UCSD-AML1 (cell line): ENCODE measurements at regions not wholly inside any gene's neighbourhood (a gene's known extent, or its start where the extent isn't known, plus 50 kb on each side); places are given as distances from the start of the nearest gene placed in this dataset.

Source experiments
- DNase-seq: peaks from one replicate; lab custom pipeline; 2025; ENCODE audit not compliant: unreplicated experiment; lab: John Stamatoyannopoulos, UW

- no peak for DNase-seq
Observed at GRCh38 chr11:80214413-80214812, 773.6 kb upstream of the TENM4 start.

DNA sequence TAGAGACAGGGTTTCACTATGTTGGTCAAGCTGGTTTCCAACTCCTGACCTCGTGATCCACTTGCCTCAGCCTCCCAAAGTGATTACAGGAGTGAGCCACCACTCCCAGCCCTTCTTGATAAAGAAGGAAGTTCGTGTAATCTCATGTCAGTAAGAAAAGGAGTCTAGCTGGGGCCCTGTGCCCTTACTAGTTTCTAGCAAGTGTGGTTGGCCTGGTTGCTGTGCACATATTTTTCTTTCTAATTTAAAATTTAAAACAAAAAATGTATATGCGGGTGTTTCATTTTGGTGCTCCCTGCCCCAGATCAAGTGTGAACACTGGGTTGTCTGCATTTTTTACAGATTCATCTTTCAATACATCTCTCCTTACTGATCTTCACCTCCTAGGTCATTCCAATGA, 770.8 kb upstream of the TENM4 start:
- no peak for DNase-seq

DNA sequence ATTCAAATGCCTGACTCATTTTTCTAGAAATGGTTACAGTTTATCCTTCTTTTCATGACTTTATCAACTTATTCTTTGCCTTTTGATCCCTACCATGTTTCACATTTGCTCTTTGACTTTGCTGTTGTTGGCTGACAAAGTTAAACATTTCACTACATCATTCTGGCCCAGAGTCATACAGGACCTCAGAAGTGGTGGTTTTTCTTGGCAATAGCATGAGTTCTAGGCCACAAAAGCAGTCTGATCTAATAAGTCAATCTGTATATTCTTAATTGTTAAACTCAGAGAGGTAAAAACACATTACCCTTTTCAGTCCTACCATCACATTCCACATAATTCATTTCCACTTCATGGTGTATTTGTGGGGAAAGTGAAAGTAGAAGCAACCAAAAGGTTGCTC, 763.2 kb upstream of the TENM4 start:
- DNase-seq = no peak

- no peak for DNase-seq
Observed at GRCh38 chr11:80196932-80197554, 756.2 kb upstream of the TENM4 start.

DNA sequence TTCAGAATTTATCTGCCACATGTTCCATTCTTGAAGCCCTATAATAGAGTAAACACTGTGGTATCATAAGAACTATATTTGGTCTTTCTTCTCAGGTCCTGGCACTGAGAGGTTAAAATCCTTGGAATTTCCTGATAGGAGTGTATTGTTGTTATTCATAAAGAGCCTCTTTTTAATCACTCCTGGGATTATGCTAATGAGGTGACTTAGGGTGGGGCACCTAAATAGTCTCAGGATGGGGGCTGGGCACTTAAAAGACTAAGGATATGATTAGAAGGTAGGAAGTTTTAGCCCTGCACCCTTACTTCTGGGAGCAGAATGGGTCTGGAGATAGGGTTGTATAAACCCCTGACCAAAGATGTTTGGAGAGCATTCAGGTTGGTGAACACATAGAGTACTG, 755.2 kb upstream of the TENM4 start:
- no peak for DNase-seq

GRCh38 chr11:80194625-80195024, 753.8 kb upstream of the TENM4 start:
- no peak for DNase-seq

GRCh38 chr11:80194016-80194415, 753.2 kb upstream of the TENM4 start:
- no peak for DNase-seq

DNA sequence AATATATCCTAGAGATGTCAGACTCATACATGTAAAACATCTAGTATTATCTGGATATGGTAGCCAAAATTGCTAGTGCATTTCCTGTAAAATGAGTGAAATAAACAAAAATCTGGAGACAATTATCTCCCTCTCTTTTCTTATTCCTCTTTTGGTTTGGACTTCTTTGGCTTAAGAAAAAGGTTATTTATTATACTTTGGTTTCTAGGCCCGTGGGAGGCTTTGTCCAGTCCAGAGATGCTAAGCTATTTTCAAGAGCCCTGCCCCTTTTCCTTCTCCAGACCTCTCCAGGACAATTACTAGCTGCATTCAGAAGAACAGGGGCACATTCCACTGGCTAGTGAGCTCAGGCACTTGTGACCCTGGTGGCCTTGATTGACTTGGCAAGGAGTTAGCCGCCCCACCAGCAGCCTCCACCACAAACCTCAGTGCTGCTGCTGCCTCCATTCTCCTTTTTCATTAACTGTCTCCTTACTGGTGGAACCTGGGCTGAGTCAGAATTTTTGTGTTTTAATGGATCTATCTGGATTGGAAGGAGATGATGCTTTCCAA, 747.3 kb upstream of the TENM4 start:
- no peak for DNase-seq

- no peak for DNase-seq
Observed at GRCh38 chr11:80186692-80187091, 745.9 kb upstream of the TENM4 start.

DNA sequence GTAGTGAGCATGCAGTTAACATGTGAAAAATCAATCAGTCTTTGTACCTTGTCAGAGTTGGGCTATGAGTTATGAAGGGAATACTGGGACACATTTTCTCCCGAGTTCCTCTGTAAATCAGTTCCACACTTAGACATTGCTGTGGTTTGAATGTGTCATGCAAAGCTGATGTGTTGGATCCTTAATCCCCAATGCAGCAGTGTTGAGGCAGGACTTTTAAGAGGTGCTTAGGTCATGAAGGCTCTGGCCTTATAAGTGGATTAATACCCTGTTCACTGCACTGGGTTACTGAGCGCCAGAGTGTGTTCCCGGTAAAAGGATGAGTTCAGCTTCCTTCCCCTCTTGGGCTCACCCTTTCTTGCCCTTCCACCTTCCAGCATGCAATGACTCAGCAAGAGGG, 742.1 kb upstream of the TENM4 start:
- no peak for DNase-seq

GRCh38 chr11:80173371-80174136, 732.7 kb upstream of the TENM4 start:
- no peak for DNase-seq

DNA sequence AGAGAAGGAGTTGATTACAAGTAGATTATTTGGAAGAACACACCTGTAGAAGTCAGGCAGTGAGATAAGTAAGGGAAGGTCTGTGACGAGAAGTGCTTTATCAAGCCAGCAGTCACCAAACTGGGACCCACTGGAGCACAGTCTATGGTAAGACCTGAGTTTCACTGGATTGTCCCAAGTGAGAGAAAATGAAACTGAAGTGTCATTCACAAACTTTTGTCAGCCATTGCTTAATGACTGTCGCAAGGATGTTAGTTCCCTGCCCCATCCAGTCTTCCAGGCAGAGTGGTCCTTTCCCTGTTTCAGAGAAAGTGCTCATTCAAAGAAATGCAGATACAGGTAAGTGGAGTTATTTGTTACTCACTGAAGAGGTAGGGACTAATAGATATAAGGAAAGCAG, 728.0 kb upstream of the TENM4 start:
- no peak for DNase-seq

DNA sequence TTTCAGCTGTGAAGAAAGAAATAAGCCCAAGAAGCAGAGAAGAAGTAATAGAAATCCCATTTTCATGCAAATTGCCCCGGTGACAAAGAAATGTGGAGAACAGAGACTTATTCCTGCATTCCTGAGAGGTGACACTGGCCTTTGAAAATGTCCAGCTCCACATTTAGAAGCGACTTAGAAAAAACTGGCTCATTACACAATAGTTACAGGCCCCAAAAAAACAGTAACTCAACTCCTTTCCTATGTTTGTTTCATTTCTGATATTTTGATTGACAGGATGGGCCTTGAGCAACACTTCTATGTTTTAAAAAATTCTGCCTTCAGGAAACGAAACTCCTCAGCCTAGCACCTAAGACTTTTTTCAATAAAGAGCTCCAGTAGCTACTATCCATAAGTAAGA, 726.9 kb upstream of the TENM4 start:
- no peak for DNase-seq

DNA sequence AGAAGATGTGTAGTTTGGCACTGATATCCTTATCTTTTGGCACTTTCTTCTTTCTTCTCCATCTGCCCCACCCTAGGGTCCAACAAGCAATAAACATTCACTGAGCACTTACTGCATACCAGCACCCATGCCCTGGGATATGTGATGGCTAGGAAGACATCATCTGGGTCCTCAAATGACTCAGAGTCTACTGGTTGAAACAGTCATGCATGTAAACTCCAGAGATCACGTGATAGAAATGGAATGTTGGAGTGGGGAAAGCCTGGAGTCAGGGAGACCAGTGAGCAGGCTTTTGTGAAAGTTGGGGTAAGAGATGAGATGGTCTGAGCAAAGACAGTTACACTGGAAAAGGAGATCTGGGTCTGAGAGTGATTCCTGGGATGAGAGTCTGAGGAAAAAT, 724.9 kb upstream of the TENM4 start:
- no peak for DNase-seq

- no peak for DNase-seq
Observed at GRCh38 chr11:80163441-80163840, 722.6 kb upstream of the TENM4 start.

DNA sequence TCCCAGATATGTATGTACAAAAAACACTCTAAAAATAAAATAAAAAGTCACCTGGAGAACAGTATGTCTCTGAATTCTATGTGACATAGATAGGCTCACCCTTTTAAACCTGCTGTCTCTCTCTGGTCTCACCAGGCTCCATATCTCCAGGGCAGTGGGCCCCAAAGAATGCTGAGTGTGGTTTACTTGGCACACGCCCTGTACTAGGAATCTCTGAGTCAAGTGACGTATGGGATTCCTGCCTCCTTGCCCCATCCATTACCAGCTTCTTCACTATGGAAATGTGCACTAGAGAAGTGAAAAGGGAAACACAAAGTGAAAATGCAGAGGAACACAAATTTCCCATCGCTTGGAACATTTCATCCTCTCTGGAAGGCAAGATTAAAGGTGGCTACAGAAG, 722.2 kb upstream of the TENM4 start:
- DNase-seq = no peak

DNA sequence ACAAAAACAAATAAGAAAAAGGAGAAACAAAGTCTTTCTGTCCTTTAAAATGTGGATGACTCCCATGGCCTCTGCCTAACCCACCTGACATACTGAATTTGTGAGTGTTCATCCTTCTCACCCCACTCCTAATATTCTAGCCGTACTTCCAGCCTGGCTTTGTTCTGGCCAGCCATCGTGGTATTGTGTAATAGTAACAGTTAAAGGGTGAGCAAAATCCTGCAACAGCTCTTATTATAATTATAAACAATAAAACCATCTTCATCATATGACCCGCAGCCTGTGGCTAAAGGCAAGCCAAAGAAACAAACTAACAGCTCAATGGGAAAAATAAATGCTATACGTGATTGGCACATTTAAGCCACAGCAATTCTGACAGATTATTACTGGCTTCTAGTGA, 721.6 kb upstream of the TENM4 start:
- no peak for DNase-seq

- no peak for DNase-seq
Observed at GRCh38 chr11:80157447-80157846, 716.6 kb upstream of the TENM4 start.

GRCh38 chr11:80156062-80156461, 715.2 kb upstream of the TENM4 start:
- DNase-seq = no peak

- DNase-seq = no peak
Observed at GRCh38 chr11:80155412-80156017, 714.7 kb upstream of the TENM4 start.

GRCh38 chr11:80146232-80146631, 705.4 kb upstream of the TENM4 start:
- DNase-seq = no peak

DNA sequence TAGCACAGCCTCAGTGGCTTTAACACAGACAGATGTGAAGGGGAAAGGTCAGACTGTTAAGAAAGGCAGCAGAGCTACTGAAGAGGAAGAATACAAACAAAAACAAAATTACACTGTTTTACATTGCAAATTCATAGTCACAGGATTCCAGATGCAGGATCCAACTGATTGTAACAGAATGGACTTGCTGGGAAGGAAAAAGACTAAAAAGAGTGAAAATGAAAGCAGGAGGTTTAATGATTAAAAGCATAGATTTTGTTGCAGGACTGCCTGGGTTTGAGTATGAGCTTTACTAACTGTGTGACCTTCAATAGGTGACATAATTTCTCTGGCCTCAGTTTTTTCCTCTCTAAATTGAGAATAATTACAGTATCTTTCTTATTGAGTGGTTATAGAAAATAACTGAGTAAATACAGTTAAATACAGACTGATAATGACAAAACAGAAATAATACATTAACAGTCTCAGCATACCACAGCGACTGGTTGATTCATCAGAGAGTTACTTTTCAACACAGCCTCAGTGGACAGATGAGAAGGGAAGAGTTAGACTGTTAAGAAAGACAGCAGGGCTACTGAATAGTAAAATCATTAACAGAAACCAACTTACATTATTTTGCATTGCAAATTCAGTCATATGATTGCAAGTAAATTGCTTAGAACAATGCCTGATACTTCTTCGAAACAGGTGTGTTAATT, 704.2 kb upstream of the TENM4 start:
- DNase-seq = no peak
